ENCODE measurements at regions not wholly inside any gene's neighbourhood (a gene's known extent, or its start where the extent isn't known, plus 50 kb on each side); places are given as distances from the start of the nearest gene placed in this dataset.

DNA sequence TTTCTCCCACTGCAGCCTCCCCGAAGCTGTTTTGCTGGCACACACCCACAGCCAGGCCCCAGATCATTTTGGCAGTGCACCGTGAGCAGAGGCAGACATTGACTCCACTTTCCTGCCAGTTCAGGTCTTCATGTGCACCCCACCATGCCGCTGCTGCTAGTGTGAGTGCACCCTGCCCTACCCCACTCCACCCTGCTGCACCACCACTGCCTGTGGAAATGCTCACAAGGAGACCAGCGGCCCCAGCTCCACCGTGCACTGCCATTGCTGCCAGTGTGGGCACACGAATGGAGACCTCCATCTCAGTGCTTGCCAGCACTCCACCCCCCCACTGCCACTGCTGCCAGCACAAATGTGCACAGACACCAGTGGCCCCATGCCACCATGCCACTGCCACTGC, 277.6 kb upstream of the ZC4H2 start:
- TF ChIP-seq, protein P1, sequence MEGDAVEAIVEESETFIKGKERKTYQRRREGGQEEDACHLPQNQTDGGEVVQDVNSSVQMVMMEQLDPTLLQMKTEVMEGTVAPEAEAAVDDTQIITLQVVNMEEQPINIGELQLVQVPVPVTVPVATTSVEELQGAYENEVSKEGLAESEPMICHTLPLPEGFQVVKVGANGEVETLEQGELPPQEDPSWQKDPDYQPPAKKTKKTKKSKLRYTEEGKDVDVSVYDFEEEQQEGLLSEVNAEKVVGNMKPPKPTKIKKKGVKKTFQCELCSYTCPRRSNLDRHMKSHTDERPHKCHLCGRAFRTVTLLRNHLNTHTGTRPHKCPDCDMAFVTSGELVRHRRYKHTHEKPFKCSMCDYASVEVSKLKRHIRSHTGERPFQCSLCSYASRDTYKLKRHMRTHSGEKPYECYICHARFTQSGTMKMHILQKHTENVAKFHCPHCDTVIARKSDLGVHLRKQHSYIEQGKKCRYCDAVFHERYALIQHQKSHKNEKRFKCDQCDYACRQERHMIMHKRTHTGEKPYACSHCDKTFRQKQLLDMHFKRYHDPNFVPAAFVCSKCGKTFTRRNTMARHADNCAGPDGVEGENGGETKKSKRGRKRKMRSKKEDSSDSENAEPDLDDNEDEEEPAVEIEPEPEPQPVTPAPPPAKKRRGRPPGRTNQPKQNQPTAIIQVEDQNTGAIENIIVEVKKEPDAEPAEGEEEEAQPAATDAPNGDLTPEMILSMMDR (IDR thresholded peaks at IDR 0.05), result no peak
- TF ChIP-seq ZFP36 (IDR thresholded peaks at IDR 0.05; ENCODE audit: borderline replicate concordance, partially characterized antibody) (no peak), FOSL2 (IDR thresholded peaks at IDR 0.05) (no peak), FOSL2 (CRISPR knock-in tag; IDR thresholded peaks at IDR 0.05) (no peak)
